HL-60/S4 (cell line): ENCODE measurements at regions not wholly inside any gene's neighbourhood (a gene's known extent, or its start where the extent isn't known, plus 50 kb on each side); places are given as distances from the start of the nearest gene placed in this dataset.

ENCODE experiments used
- in situ Hi-C: fragments of 300-500 bp; cut with MboI; formaldehyde crosslinking; loops from 2 replicates; pipeline ENCODE4 v1.14.3; 2022; ENCODE audit warnings: low sequenced_read_pairs

DNA sequence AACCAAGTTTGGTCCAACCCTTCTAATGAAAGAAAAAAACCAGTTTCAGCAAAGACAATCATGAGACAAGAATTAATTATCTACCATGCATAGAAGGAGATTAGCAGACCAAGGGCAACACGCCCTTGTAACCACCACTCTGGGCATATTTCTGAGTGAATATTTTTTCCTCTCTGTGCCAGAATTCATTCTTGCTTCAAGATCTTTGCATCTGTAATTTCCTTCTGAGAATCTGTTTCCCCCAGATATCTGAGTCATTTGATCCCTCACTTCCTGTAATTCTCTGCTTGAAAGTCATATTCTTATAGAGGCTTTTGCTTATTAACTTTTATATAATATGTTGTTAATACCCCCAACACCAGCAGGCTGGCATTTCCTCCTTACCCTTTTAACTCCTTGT, 243.7 kb downstream of the SLC16A7 start:
- in situ Hi-C loops: loop anchor here (25.0 kb wide), 1 partner anchor 427 kb away; no protein-coding TSS in a partner anchor

GRCh38 chr12:59843260-59843843, 247.5 kb downstream of the SLC16A7 start:
- in situ Hi-C loops: loop anchor here (25.0 kb wide), 1 partner anchor 431 kb away; no protein-coding TSS in a partner anchor

DNA sequence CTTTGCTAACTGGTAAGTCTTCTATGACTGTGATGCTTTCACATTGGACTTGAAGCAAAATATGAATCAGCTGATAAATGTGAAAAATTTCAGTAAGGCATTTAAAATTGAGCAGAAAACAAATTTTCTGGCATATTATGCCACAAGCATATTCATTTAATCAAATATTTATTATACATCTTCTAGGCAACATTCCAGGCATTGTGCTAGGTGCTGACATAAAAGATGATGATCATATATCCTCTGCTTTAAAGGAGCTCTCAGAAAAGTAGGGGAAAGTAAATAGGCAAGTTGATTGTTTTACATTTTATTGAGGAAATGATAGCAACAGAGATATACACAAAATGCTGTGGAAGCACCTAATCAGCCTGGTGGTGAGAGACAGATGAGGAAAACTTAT, 248.9 kb downstream of the SLC16A7 start:
- in situ Hi-C loops: loop anchor here (25.0 kb wide), 1 partner anchor 432 kb away; no protein-coding TSS in a partner anchor

GRCh38 chr12:59845293-59845692, 249.5 kb downstream of the SLC16A7 start:
- in situ Hi-C loops: loop anchor here (25.0 kb wide), 1 partner anchor 433 kb away; no protein-coding TSS in a partner anchor

- in situ Hi-C loops: loop anchor here (25.0 kb wide), 1 partner anchor 435 kb away; no protein-coding TSS in a partner anchor
Observed at GRCh38 chr12:59847127-59847526, 251.3 kb downstream of the SLC16A7 start.

DNA sequence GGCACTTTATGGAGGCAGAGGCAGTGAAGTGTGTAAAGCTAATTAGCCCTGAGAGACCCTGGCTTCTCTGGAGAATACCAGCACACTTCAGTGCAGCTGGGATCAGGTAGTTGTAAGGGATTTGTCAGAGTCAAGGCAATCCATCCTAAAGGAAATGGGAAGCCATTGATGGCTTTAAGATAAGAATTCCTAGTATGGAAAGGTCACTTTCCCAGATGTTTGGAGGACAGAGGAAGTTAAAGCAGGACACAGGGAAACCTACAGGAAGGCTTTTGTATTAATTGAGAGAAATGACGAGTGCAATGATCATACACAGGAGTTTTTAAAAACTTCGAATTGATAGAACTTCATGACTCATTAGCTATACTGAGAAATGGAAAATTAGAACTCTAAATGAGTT, 254.4 kb downstream of the SLC16A7 start:
- in situ Hi-C loops: no loop called here

GRCh38 chr12:59858508-59859170, 262.8 kb downstream of the SLC16A7 start:
- in situ Hi-C loops: no loop called here

GRCh38 chr12:59859171-59859510, 263.3 kb downstream of the SLC16A7 start:
- in situ Hi-C loops: no loop called here

- in situ Hi-C loops: no loop called here
Observed at GRCh38 chr12:59861635-59862034, 265.8 kb downstream of the SLC16A7 start.

GRCh38 chr12:59867055-59867454, 271.2 kb downstream of the SLC16A7 start:
- in situ Hi-C loops: no loop called here

DNA sequence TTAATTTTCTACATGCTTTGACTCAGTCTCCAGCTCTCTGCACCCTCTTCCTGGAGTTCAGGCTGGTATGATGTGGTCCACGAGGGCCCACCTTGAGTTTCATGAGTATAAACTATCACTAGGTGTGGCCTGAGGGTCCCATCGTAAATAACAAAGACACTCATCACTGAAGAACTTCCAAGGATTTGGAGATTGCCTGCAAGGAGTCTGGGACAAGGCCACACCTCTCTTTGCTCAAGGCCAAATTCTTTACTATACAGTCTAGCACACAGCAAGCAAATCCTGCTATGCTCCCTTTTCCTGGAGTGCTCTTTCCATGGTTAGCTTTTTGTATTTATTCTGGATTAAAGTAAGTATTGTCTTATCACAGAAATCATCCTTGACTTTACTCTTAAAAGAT, 271.9 kb downstream of the SLC16A7 start:
- in situ Hi-C loops: no loop called here

GRCh38 chr12:59871779-59872178, 275.9 kb downstream of the SLC16A7 start:
- in situ Hi-C loops: no loop called here

DNA sequence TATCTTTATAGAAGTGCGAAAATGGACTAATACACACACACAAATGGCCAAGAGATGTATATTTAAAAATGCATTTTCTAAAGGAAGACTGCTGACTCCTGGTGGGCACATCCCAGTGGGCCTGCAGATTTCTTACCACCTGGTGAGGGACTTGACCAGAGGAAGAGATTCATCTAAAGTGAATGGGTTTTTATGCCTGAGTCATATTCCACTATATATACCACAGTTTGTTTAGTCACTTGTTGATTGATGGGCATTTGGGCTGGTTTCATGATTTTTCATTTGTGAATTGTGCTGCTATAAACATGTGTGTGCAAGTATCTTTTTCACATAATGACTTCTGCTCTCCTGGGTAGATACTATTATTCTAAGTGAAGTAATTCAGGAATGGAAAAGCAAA, 277.3 kb downstream of the SLC16A7 start:
- in situ Hi-C loops: no loop called here

- in situ Hi-C loops: no loop called here
Observed at GRCh38 chr12:59874781-59875180, 279.0 kb downstream of the SLC16A7 start.

- in situ Hi-C loops: no loop called here
Observed at GRCh38 chr12:59886131-59886733, 290.4 kb downstream of the SLC16A7 start.

GRCh38 chr12:59887178-59887577, 291.3 kb downstream of the SLC16A7 start:
- in situ Hi-C loops: no loop called here

DNA sequence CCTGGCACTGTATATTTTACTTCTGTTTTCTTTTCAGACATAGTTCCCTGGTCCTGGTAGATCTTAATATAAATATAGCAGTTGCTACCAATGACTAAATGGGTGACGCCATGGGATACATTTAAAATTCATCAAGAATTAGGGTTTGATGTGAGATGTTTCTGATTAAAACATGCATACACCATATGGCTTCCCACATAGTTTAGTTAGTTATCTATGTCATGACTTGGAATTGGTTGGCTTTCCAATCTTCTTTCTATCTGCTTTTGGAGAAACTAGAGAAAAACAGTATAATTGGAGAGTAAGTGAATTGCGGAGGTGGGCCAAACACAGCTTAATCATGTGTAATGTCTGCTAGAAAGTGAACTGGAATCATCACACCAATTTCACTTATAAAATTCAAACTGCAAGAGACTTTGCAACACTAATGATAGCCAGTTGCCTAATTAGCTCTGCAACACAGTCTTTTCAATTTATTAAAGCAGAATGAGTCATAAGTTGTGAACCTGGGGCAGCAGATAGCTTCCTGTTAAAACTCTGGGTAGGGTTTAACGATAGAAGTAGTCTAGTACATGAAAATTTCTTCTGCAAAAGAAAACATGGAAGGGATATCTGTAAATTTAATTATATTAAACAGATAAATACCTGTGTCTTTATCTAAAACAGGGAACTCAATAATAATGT, 295.2 kb downstream of the SLC16A7 start:
- in situ Hi-C loops: no loop called here

DNA sequence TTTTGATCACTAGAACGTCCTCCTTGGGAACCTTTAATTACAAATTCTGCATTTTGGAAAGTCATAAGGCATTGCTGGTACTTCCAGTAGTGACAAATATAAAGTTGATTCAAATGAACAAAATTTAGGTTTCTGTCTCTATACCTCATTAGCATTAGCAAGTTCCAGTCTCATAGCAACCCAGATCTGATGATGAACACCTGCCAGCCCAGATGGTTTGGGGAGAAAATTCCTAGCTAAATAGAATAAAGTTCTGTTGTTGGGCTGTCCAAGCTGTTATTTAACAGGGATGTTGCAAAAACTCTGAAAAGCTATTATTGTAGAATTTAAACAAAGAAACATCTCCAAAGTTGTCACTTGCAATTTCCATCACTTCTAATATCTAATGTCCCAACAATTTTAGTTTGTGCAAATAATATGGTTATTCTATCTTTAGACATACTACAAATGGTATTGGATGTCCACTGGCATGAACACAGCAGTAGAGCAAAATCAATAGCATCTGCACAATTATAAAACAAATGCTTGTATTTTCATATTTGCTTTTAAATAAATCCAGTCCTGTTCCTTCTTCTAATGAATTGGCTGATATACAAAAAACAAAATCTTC, 299.4 kb downstream of the SLC16A7 start:
- in situ Hi-C loops: no loop called here

DNA sequence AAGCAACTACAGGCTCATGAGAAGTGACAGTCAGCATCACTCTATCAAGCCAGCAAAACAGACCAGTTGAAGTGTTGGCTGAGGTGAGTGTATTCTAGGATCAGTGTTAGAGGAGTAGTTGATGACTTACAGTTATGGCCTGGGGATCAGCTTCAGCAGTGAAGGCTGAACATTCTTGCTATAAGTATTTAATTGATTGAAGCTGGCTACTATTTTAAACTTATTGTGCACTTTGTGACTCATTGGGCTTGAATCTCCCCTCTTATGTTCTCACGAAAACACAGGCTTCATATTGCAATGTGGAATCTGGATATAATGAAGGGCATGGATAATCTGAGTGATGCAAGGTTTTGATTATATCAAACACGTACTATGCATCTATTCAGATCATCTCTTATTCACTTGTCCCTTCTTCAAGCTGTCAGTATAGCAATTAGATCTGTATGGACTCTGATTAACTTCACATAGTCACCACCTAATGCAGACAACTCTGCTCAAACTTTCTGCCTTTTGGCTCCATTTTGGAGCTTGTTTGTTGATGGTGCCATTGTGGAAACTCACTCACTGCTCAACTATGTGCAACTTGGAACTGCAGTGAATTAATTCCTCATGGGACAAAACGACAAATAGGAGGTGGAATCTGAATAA, 309.2 kb downstream of the SLC16A7 start:
- in situ Hi-C loops: no loop called here

DNA sequence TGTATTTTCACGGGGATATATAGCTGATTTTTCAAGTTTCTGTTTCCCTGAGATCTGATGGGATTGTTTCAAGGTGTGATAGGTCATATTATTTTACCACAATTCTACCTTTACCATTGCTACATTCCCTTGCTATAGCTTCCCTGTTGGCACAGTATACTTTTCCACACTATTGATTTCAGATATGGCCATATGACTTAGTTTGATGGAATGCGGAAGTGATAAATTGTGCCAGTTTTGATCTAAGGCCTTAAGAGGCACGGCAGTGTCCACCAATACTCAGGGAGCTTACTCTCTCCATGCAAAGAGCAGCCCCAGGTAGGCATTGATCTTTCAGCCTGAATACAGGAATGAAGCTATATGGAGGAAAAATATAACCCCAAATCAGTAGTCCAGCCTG, 315.7 kb downstream of the SLC16A7 start:
- in situ Hi-C loops: no loop called here

DNA sequence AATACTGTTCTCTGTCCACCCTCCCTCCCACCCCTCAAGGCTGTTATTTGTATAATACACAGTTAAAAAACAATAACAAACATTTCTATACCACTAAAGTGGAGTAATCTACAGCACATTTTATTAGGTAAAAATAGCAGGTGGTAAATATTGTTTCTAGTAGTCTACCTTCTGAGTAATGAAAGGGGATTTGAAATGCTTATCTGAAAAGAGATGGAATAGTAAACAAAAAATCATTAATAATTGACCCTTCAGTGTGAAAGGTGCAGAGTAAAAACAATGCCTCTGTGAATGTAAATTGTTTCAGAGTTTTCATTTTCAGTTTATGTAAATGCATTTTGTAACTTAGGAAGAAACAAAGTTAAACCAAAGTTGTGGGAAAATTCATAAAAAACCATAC, 321.2 kb downstream of the SLC16A7 start:
- in situ Hi-C loops: no loop called here
